ENCODE measurements at regions not wholly inside any gene's neighbourhood (a gene's known extent, or its start where the extent isn't known, plus 50 kb on each side); places are given as distances from the start of the nearest gene placed in this dataset.

GRCh38 chrX:54695231-54695630 is 102.8 kb downstream of the ITIH6 start:
- TF ChIP-seq CTCF (IDR thresholded peaks at IDR 0.05), result peak in 1 of 3 experiments; percentile 5
- TF ChIP-seq POLR2A (IDR thresholded peaks at IDR 0.05), result no peak
- DNase-seq, result peak; percentile 21
- 25 to 40% methylated on average over 2 of the region's 2 CpGs for WGBS, 2 donors
- no peak overlapping the region for H3K4me3 ChIP-seq
- H3K9me3 ChIP-seq, result no peaks in the 10 kb centered on the region
- intact Hi-C loops (cut with DNase I; ENCODE audit: low total_unique reads), result no loop called here
- no peaks in the 10 kb centered on the region for H3K36me3 ChIP-seq (ENCODE audit: low read depth, missing control alignments)
- no peaks in the 10 kb centered on the region for H3K27me3 ChIP-seq
- H3K27ac ChIP-seq, result no peak overlapping the region
- H3K4me1 ChIP-seq, result no peaks in the 10 kb centered on the region

- Histone ChIP-seq H3K27me3 (no peaks in the 10 kb centered on the region), H3K4me3 (no peak overlapping the region), H3K4me1 (no peaks in the 10 kb centered on the region), H3K27ac (no peak overlapping the region), H3K9me3 (no peaks in the 10 kb centered on the region), H3K36me3 (ENCODE audit: low read depth, missing control alignments) (no peaks in the 10 kb centered on the region)
- WGBS, 2 donors, result 32 to 39% methylated on average over 3 to 6 of the region's 6 CpGs
- intact Hi-C loops (cut with DNase I; ENCODE audit: low total_unique reads), result no loop called here
- DNase-seq, result no peak
- TF ChIP-seq CTCF (IDR thresholded peaks at IDR 0.05) (no peak), POLR2A (IDR thresholded peaks at IDR 0.05) (no peak)
Measured at GRCh38 chrX:54695816-54696487, 102.1 kb downstream of the ITIH6 start.

Measured in testis (tissue), 2 donors.